HUES64 (cell line): ENCODE measurements at regions not wholly inside any gene's neighbourhood (a gene's known extent, or its start where the extent isn't known, plus 50 kb on each side); places are given as distances from the start of the nearest gene placed in this dataset.

Experiments
- H3K27ac ChIP-seq: 2 replicates; pipeline ENCODE4 v1.7.0; 2013; ENCODE audit warnings: low read depth, low read length, inconsistent platforms
- H3K27me3 ChIP-seq: 2 replicates; pipeline ENCODE4 v1.6.1; 2013; ENCODE audit warnings: mild to moderate bottlenecking, low read length; ENCODE audit not compliant: insufficient read depth
- H3K36me3 ChIP-seq: 2 replicates; pipeline ENCODE4 v1.6.1; 2013; ENCODE audit warnings: mild to moderate bottlenecking, low read length; ENCODE audit not compliant: insufficient read depth
- H3K4me1 ChIP-seq: 2 replicates; pipeline ENCODE4 v1.6.1; 2013; ENCODE audit warnings: mild to moderate bottlenecking, low read length, moderate library complexity; ENCODE audit not compliant: insufficient read depth
- H3K4me3 ChIP-seq: 2 replicates; pipeline ENCODE4 v1.5.1; 2013; ENCODE audit warnings: mild to moderate bottlenecking, low read length, moderate library complexity
- H3K9ac ChIP-seq: 2 replicates; pipeline ENCODE4 v1.6.1; 2013; ENCODE audit warnings: mild to moderate bottlenecking, low read depth, low read length
- H3K9me3 ChIP-seq: 2 replicates; pipeline ENCODE4 v1.6.1; 2013; ENCODE audit warnings: low read depth, low read length; ENCODE audit not compliant: insufficient read depth
- WGBS: fragments of 150-250, 120-280 bp; methylation state at CpG from one replicate; pipeline ENCODE4 v1.1.7; 2013; ENCODE audit warnings: missing lambda C conversion rate; 5-methylcytosine and 5-hydroxymethylcytosine counted together

GRCh38 chr6:9161731-9162130 is 726.4 kb upstream of the SLC35B3 start:
- no peak overlapping the region for H3K27ac ChIP-seq
- no peaks in the 10 kb centered on the region for H3K27me3 ChIP-seq
- H3K4me1 ChIP-seq, result no peaks in the 10 kb centered on the region
- H3K4me3 ChIP-seq, result no peak overlapping the region
- H3K9ac ChIP-seq, result no peak overlapping the region
- no peaks in the 10 kb centered on the region for H3K36me3 ChIP-seq
- H3K9me3 ChIP-seq, result no peaks in the 10 kb centered on the region

GRCh38 chr6:9159051-9159450 is 723.7 kb upstream of the SLC35B3 start:
- no peaks in the 10 kb centered on the region for H3K27me3 ChIP-seq
- no peak overlapping the region for H3K9ac ChIP-seq
- H3K4me1 ChIP-seq, result no peaks in the 10 kb centered on the region
- H3K9me3 ChIP-seq, result no peaks in the 10 kb centered on the region
- no peak overlapping the region for H3K4me3 ChIP-seq
- no peak overlapping the region for H3K27ac ChIP-seq
- WGBS, result 90% methylated on average over 2 of the region's 3 CpGs
- no peaks in the 10 kb centered on the region for H3K36me3 ChIP-seq

GRCh38 chr6:9155836-9156235 is 720.5 kb upstream of the SLC35B3 start:
- H3K4me1 ChIP-seq, result no peaks in the 10 kb centered on the region
- no peak overlapping the region for H3K4me3 ChIP-seq
- H3K9ac ChIP-seq, result no peak overlapping the region
- H3K27ac ChIP-seq, result no peak overlapping the region
- H3K27me3 ChIP-seq, result no peaks in the 10 kb centered on the region
- WGBS, result 75% methylated on average over 3 of the region's 3 CpGs
- H3K9me3 ChIP-seq, result no peaks in the 10 kb centered on the region
- no peaks in the 10 kb centered on the region for H3K36me3 ChIP-seq

- WGBS, result 92% methylated on average over 4 of the region's 4 CpGs
- H3K9me3 ChIP-seq, result no peaks in the 10 kb centered on the region
- H3K27me3 ChIP-seq, result no peaks in the 10 kb centered on the region
- no peak overlapping the region for H3K27ac ChIP-seq
- no peaks in the 10 kb centered on the region for H3K36me3 ChIP-seq
- H3K4me1 ChIP-seq, result no peaks in the 10 kb centered on the region
- H3K4me3 ChIP-seq, result no peak overlapping the region
- H3K9ac ChIP-seq, result no peak overlapping the region
Measured at GRCh38 chr6:9143140-9143539, 707.8 kb upstream of the SLC35B3 start.

- 96% methylated on average over 3 of the region's 4 CpGs for WGBS
- Histone ChIP-seq H3K4me1 (no peaks in the 10 kb centered on the region), H3K4me3 (no peak overlapping the region), H3K9ac (no peak overlapping the region), H3K27me3 (no peaks in the 10 kb centered on the region), H3K9me3 (no peaks in the 10 kb centered on the region), H3K27ac (no peak overlapping the region), H3K36me3 (no peaks in the 10 kb centered on the region)
Measured at GRCh38 chr6:9140951-9141460, 705.7 kb upstream of the SLC35B3 start.

GRCh38 chr6:9140172-9140571 is 704.8 kb upstream of the SLC35B3 start:
- Histone ChIP-seq H3K27me3 (no peaks in the 10 kb centered on the region), H3K4me1 (no peaks in the 10 kb centered on the region), H3K9me3 (no peaks in the 10 kb centered on the region), H3K27ac (no peak overlapping the region), H3K4me3 (no peak overlapping the region), H3K36me3 (no peaks in the 10 kb centered on the region), H3K9ac (no peak overlapping the region)
- 92% methylated on average over 8 of the region's 8 CpGs for WGBS

GRCh38 chr6:9139746-9140145 is 704.4 kb upstream of the SLC35B3 start:
- Histone ChIP-seq H3K4me3 (no peak overlapping the region), H3K27ac (no peak overlapping the region), H3K27me3 (no peaks in the 10 kb centered on the region), H3K36me3 (no peaks in the 10 kb centered on the region), H3K9me3 (no peaks in the 10 kb centered on the region), H3K9ac (no peak overlapping the region), H3K4me1 (no peaks in the 10 kb centered on the region)
- 94% methylated on average over 6 of the region's 6 CpGs for WGBS

- no peak overlapping the region for H3K27ac ChIP-seq
- H3K9me3 ChIP-seq, result no peaks in the 10 kb centered on the region
- H3K4me1 ChIP-seq, result no peaks in the 10 kb centered on the region
- no peak overlapping the region for H3K4me3 ChIP-seq
- H3K36me3 ChIP-seq, result no peaks in the 10 kb centered on the region
- WGBS, result 97% methylated on average over 4 of the region's 5 CpGs
- H3K9ac ChIP-seq, result no peak overlapping the region
- no peaks in the 10 kb centered on the region for H3K27me3 ChIP-seq
Measured at GRCh38 chr6:9138936-9139335, 703.6 kb upstream of the SLC35B3 start.

GRCh38 chr6:9136141-9136822 is 700.9 kb upstream of the SLC35B3 start:
- WGBS, result 95% methylated on average over 2 of the region's 2 CpGs

GRCh38 chr6:9131616-9132015 is 696.3 kb upstream of the SLC35B3 start:
- no peaks in the 10 kb centered on the region for H3K27me3 ChIP-seq
- H3K9ac ChIP-seq, result no peak overlapping the region
- H3K4me3 ChIP-seq, result no peak overlapping the region
- no peaks in the 10 kb centered on the region for H3K36me3 ChIP-seq
- WGBS, result 91% methylated on average over 8 of the region's 8 CpGs
- H3K9me3 ChIP-seq, result peaks cover 3% of the 10 kb centered on the region; the same call in 1 of the 2 replicates
- no peak overlapping the region for H3K27ac ChIP-seq
- H3K4me1 ChIP-seq, result no peaks in the 10 kb centered on the region

More at GRCh38 chr6:9136141-9136822, 700.9 kb upstream of the SLC35B3 start:
- Histone ChIP-seq H3K4me3 (no peak overlapping the region), H3K36me3 (no peaks in the 10 kb centered on the region), H3K27me3 (no peaks in the 10 kb centered on the region), H3K4me1 (no peaks in the 10 kb centered on the region), H3K9ac (no peak overlapping the region), H3K9me3 (no peaks in the 10 kb centered on the region), H3K27ac (no peak overlapping the region)

GRCh38 chr6:9131201-9131600 is 695.9 kb upstream of the SLC35B3 start:
- Histone ChIP-seq H3K4me3 (no peak overlapping the region), H3K27me3 (no peaks in the 10 kb centered on the region), H3K9me3 (peaks cover 3% of the 10 kb centered on the region; the same call in 1 of the 2 replicates), H3K36me3 (no peaks in the 10 kb centered on the region), H3K9ac (no peak overlapping the region), H3K4me1 (no peaks in the 10 kb centered on the region), H3K27ac (no peak overlapping the region)
- WGBS, result 81% methylated on average over 3 of the region's 3 CpGs

- Histone ChIP-seq H3K27ac (no peak overlapping the region), H3K4me1 (no peaks in the 10 kb centered on the region), H3K4me3 (no peak overlapping the region), H3K9me3 (peaks cover 3% of the 10 kb centered on the region; the same call in 1 of the 2 replicates), H3K36me3 (no peaks in the 10 kb centered on the region), H3K9ac (no peak overlapping the region), H3K27me3 (no peaks in the 10 kb centered on the region)
- WGBS, result 91% methylated on average over 2 of the region's 2 CpGs
Measured at GRCh38 chr6:9128970-9129369, 693.6 kb upstream of the SLC35B3 start.
